GM19468 (cell line): ENCODE measurements at regions not wholly inside any gene's neighbourhood (a gene's known extent, or its start where the extent isn't known, plus 50 kb on each side); places are given as distances from the start of the nearest gene placed in this dataset.
"Not testable (repeated sequence)": the region's sequence is repeated elsewhere in the genome, so short reads cannot be mapped to it uniquely, and the experiment has no call there.

Experiments
- ATAC-seq: cut with Tn5 transposase; IDR thresholded peaks from one replicate; pipeline ENCODE4 v1.9.1; 2021; ENCODE audit warnings: mild to moderate bottlenecking, moderate library complexity, moderate number of reproducible peaks; ENCODE audit not compliant: unreplicated experiment; ENCODE audit errors: extremely low read depth

DNA sequence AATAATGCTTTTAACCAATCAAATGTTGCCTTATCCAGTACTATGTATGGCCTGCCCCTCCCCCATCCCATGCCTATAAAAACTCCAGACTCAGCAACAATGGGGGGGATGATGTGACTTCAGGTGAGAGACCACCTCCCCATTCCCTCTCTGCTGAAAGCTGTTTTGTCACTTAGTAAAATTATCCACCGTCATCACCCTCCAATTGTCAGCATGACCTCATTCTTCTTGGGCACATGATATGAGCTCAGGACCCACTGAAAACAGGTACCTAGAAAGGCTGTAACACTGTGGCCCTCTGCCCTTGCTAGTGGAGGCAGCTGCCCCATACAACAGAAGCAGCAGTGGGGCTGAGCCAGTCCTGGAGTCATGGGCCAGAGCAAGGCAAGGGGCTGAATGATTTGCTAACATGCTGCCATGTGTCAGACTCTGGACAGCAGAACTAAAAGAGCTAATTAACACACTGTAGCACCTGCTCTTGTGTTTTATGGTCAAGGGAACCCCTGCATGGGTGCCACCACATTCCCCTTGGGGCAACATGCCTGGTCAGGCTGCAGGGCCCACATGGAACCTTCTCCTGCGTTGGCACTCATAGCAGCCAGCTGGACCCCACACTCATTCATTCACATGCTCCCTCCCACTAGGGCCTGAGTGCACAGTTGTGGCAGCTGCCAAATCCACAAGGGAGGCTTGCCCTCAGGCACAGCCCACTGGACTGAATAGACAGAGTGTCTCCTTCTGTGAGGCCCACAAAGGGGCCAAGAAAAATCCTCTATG is 722.2 kb upstream of the PCDH20 start:
- ATAC-seq = no peak

DNA sequence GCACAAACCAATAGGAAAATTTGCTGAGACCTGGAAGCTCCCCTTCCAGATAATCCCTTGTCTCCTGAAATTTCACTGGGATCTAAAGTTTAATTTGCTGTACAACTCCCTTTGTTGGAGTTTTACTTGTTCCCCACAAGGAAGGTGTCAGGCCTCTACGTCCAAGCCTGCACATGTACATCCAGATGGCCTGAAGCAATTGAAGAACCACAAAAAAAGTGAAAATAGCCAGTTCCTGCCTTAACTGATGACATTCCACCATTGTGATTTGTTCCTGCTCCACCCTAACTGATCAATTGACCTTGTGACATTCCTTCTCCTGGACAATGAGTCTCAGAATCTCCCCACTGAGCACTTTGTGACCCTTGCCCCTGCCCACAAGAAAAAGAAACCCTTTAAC is 716.0 kb upstream of the PCDH20 start:
- no peak for ATAC-seq

DNA sequence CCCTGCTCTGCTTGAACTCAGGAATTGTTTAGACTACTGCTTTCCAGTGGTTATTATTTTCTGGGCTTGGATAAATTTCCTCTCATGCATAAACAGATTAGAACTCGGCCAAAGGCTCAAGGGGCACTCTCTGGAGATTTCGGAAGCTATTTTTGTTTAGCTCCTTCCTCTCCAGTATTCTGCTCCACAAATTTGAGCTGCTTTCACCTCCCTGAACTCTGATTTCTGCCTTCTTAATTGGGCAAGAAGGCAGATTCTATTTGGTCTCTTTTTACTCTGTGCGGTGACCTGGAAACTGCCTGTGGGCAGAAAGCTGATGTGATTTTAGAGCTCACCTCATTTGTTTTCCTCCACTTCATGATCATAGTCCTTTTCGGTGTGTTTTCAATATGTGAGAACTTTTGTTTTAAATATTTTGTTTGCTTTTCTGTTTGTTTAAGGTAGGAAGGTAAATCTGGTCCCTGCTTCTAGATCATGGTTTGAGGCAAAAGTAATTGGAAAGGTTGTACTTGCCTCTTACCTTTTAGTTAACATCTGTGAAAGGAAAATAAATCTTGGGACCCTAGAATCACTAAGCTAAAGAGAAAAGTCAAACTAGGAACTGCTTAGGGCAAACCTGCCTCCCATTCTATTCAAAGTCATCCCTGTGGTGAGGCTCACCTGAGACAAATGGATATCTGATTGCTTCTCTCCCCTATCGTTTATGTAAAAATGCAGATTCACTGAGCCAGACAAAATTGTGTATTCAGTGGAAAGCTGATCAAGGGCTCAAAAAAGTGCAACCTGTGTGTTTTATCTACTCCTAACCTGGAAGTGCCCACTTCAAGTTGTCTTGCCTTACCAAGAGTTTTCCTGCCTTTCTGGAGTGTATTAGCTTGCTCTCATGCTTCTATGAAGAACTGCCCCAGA is 714.7 kb upstream of the PCDH20 start:
- no peak for ATAC-seq

DNA sequence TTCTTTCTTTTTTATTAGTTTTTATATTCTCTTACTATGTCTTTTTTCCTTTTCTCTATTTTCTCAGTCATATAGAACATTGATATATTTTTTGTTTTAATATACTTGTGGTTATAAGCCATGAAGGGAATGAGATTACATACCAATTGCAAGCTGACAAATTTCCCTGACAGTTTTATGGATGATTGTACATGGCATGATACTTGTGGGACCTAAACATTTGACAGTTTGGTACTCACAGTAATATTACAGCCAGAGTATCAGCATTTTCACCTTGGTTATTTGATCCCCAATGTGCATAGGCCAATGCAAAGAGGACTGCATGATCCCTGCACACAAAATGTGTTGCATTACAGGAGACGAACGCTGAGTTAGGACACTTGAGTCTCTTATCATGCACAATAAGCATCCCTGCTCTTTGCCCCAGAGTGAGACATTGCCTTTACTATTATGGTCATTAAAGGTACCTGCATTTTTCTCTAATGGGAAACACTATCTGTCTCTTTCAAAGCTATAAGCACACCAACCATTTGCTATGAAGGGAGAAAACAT is 713.4 kb upstream of the PCDH20 start:
- no peak for ATAC-seq

DNA sequence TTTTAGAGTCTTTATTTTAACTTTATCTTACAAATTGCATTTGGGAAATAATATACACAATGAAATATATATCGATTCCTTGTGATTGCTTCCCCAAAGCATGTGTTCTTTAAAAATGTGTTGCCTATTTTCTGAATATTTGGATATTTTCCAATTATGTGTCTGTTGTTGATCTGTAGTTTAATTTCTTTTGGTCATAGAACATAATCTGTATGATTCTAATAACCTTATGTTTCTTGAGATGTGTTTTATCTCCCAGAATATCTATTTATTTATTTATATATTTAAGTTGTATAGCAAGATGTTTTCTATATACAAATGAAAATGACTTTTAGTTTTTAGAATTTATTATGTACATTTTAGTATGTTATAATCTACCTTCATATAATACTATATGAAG is 710.8 kb upstream of the PCDH20 start:
- no peak for ATAC-seq

DNA sequence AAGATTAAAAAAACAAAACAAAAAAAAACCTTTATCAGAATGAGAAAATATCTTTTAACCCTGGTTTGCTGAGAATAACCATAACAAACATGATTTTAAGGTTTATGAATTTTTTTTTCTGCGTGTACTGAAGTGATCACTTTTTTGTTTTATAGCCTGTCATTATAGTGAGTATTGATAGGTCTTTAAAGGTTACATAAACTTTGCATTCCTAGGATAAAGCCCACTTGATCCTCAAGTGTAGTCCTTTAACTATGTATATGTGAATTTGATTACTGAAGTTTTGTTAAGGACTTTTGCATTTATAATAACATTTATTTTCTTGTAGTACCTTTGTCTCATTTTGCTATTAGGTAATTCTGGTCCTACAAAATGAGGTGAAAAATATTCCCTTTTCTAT is 709.8 kb upstream of the PCDH20 start:
- no peak for ATAC-seq

DNA sequence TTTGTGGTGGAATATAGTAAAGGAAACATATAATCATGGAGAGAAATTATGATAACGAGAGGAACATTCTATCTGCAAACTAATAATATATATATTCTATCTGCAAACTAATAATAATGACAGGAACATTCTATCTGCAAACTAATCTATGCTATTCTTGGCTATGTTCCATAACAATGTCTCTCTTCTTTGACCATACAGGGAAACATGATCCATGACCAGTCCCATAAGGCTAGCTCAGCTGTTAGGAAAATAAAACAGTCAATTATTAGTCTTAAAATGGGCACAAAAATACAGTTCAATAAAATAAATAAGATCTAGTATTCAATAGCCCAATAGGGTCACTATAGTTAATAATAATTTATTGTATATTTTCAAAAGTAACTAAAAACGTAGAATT is 707.8 kb upstream of the PCDH20 start:
- no peak for ATAC-seq

DNA sequence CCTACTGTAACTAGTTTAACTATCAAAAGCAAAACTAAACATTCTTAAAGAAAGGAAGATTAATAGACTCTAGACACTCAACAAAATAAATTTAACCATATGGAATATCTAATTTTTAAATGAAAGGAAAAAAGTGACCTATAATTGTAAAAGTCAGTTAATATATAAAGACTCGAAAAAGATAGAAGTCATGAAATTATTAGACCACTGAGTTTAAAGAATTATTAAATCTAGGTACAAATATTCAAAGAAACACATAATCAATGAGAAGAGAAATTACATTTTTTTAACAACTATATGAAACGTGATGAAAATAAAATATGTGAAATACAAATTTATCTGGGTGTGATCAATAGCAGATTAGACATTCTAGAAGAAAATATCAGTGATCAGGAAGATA is 706.8 kb upstream of the PCDH20 start:
- no peak for ATAC-seq

DNA sequence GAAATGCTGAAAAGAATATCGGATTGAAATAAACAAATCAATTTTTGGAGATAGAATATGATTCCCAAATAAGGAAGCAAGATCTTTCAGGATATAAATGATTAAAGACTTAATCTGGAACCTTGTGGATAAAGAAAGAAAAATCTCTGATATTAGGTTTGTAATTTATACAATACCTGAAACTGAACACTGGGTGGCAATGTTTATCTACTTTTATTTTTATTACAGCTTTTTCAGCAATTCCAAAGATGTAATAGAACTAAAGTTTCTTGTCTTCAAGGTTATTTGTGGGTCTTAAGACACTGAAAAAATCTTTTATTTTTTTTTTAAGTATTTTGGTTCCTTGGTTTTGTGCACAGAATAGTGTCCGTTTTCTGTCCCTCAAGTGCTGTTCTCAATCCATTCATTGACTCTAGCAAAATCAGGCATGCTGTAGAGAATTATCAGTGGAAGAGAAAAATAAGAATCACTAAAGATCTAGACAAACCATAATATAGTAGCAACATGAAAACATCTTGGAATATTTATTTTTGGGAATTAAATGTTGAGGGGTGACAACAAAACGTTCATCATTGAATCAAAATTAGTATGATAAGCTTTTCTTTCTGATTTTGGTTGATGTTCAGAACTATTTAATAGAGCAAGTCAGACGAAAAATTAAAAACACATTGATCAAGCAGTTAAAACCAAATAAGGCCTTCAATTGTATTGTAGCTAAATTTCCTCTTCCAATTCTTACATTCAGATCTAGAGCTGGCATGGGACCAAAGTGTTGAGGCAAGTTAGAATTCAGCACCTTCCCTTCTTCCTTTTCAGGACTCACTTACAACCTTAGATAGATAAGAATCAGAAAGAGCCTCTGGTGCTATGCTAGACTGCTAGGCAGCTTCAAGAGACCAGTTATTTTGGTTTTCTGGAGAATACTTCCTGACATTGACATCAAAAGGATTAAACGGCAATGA is 704.4 kb upstream of the PCDH20 start:
- ATAC-seq = no peak

DNA sequence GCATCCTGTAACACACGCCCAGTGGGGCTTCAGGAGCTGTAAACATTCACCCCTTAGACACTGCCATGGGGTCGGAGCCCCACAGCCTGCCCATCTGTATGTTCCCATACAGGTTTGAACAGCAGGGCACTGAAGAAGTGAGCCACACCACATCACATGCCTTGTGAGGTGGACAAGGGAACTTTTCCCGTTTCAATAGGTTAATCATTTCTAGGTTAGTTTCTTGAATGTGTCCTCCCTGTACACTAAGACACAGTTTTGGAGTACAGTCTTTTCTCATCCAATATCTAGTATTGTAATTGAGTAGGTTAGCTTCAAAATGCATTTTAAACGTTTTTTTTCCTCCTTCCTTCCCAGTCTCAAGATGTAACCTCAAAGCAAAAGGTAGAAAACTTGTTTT is 700.2 kb upstream of the PCDH20 start:
- no peak for ATAC-seq

DNA sequence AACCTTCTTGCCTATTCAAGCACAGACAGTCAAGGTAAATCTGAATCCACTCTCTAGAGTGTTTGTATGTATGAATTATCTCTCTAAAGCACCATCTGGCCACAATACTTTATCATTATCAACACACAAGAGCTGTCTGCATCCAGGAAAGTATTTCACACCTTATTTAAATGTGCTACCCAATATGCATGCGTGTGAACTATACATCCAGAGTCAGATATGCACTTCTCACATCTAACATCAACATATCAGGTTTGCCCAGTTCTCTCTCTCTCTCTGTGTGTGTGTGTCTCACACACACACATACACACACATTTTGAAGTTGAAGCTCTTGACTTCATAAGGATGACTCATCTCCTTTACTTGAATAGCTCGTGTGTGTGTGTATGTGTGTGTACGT is 697.5 kb upstream of the PCDH20 start:
- ATAC-seq = no peak

DNA sequence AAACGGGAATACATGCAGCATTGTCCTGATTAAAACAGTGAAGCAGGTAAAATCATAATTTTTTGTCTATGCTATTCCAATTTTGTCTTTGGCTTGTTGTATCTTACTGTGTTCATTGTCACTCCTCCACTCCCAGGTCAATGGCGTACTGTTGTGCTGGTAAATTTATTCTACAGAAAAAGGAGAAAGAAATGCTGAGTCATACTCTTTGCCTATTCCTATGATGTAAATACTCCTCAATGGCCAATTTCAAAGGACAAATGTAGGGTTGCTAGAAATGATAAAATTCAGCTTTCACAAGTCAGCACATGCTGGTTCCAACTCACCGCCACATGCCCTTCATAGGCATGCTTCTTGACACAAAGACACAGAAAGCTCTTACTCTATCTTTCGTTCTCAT is 694.4 kb upstream of the PCDH20 start:
- ATAC-seq = no peak

DNA sequence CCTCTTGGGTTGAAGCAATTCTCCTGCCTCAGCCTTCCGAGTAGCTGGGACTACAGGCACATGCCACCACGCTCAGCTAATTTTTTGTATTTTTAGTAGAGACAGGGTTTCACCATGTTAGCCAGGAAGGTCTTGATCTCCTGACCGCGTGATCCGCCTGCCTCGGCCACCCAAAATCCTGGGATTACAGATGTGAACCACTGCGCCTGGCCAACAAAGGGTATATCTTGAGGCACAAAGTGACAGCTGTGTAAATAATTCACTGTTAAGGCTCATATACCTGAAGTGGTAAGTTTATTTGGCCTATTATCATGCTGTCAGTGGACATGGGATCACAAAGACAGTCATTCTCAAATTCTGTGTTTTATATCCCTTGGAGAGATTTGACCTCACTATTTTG is 688.5 kb upstream of the PCDH20 start:
- ATAC-seq = not testable (repeated sequence)

DNA sequence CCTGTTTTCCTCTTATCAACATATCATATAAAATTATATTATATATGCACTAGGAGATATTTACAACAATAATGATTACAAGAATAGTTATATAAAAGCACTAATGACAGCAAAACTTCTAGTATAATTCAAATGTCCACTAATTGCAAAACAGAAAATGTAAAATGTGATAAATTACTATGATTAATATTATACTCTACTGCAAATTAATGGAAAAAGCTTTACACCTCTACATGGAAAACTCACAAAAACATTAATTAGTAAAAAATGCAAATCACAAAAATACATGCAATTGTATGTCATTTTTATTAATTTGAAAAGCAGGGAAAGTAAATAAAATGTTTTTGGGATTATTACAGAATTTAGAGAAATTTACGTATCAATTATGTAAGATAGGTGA is 681.0 kb upstream of the PCDH20 start:
- ATAC-seq = no peak

DNA sequence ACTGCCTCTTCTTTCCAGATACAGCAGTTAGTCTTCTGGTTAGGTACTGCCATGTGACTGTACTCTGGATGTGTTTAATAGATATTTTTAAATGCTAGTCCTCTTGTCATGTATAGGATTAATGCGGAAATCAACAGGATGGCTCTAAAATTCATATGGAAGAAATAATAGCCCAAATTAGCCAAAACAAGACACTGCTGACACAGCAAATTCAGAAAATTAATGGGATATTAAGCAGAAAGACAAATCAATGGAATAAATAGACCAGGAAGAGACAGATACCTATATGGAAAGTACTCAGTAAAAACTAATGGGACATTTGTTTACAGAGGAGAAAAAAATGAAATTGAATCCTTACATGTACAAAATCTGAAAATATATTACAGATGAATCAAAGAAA is 679.3 kb upstream of the PCDH20 start:
- ATAC-seq = no peak

DNA sequence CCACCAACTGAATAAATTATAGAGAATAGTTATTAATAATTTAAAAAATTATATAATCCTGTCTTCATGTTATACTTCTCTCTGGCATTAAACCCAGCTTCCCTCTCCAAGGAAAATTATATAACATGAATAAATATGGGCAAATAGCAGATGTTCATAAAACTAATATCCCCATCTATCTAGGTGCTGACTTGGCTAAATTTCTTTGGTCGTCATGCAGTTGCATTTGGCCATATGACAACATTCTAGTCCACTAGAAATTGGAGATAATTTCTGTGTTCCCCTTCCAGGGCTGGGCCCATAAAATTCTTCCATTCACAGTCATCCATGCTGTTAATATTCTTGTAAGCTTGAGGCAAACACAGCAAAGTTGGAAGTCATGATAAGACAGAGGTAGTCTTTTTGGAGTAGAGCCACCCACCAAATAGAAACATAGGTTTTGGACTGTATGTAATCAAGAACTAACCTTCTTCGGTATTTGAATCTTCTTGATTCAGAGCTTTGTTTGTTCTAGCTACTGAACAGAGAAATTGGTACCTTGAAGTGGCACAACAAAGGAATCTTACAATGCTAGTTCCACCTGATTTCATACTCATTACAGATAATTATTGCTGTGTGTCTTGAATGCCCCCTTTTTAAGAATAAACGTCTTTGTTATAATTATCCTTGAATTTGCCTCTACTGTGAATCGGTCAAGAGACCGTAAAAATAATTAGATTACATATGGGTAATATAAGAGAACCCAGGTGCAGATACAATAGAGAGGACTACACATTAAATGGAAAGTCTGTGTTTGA is 678.5 kb upstream of the PCDH20 start:
- no peak for ATAC-seq

DNA sequence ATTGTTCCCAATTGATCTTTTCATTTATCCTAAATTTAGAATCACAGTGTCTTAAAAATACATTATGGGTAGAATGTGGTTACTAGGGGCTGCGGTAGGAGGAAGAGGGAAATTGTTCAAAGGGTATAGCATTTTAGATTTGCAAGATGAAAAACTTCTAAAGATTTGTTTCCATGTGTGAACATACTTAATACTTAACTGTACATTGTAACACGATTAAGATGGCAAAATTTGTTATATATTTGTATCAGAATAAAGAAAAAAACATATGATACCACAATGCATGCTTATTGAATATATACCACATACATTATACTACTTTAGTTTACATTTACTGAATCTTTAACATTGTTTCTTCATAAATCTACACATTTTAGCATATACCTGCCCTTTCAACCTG is 677.3 kb upstream of the PCDH20 start:
- no peak for ATAC-seq

DNA sequence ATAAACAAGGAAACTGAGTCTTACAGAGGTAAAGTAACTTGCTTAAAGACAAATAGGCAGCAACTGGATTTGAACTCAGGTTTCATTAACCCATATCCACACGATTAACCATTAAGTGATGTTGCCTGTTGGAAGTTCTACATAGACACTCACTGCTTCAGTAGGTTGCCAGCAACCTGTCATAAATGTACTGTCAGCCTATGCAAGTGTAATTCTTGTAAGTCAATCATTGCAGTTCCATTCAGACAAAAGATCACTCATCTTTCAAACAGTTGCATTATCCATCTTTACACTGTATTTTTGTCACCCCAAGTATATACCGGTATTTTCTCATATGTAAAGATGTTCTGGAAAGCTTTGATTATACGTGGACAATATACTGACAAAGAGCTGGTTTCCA is 676.9 kb upstream of the PCDH20 start:
- no peak for ATAC-seq

DNA sequence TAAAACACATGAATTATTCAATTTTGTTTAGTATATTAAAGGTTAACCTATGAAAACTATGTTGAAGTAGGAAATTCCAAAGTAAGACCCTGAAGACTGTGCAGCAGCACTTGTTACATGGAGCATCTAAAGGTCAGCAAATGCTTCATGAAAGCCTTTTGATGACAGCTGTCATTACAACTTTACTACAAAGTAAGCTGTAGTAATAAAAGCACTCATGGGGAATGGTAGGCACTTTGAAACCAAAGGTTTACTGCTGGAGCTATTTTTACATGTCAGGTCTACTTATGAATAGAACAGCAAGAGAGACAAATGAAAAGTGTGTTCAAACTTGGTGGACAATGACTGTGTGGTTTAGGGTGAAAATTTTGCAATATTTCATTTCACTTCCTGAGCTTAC is 672.5 kb upstream of the PCDH20 start:
- ATAC-seq = no peak
